HepG2 (cell line): ENCODE measurements at regions not wholly inside any gene's neighbourhood (a gene's known extent, or its start where the extent isn't known, plus 50 kb on each side); places are given as distances from the start of the nearest gene placed in this dataset.

Source experiments
- BCL3 ChIP-seq: sonication (generic); formaldehyde crosslinking; IDR thresholded peaks from 2 replicates; pipeline ENCODE4 v1.5.1; 2020; ENCODE audit warnings: mild to moderate bottlenecking, missing genetic modification reagents, moderate library complexity
- KLF9 ChIP-seq: IDR thresholded peaks from 2 replicates; pipeline ENCODE4 v1.6.1; 2016; ENCODE audit warnings: low read depth

DNA sequence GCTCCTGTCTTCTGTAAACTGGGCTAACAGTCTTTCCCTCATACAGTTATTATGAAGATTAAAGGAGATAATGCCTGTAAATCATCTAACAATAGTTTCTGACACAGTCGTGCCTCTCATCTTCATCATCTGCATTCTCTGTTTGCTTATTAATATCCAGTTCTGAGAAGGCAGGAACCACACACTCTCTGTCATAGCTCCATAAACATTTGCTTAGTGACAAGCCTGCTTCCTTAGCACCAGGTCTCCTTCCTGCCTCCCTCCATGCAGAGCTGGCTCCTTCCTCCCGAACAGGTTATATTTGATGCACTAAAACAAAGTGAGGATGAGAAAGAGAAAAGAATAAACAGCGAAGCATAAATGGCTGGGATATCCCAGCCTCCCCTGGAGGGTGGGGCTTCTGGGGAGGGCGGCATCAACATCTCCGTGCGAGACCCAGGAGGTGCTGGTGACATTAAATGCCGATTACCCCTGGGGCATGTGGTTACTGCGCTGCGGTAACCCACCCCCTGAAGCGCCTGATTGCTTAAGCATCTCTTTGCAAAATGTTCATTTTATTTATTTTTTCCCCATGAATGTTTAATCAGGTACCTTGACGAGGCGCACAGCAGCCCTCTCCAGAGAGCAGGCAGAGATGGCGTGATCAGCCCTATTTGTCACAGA lies 404.9 kb downstream of the NXPE2 start:
- TF ChIP-seq KLF9 (no peak), BCL3 (CRISPR knock-in tag) (no peak)
